CD4-positive, alpha-beta T cell (primary cell): ENCODE measurements at regions not wholly inside any gene's neighbourhood (a gene's known extent, or its start where the extent isn't known, plus 50 kb on each side); places are given as distances from the start of the nearest gene placed in this dataset.

ENCODE experiments used
- ATAC-seq: fragments of 200-7000 bp; cut with Tn5 transposase; one replicate; pipeline ENCODE4 v1.10.0; 2022; ENCODE audit warnings: mild to moderate bottlenecking; ENCODE audit not compliant: poor library complexity
- CTCF ChIA-PET: fragments of 350-600 bp; sonication (Branson Sonifier 250); formaldehyde crosslinking; loops from one replicate; lab custom pipeline; 2021; ENCODE audit warnings: antibody characterized with exemption, inconsistent platforms; lab: Charles Lee
- POLR2A ChIA-PET: fragments of 350-600 bp; sonication (Branson Sonifier 250); formaldehyde crosslinking; loops from one replicate; lab custom pipeline; 2021; ENCODE audit warnings: antibody characterized with exemption, inconsistent platforms; lab: Charles Lee
- DNase-seq, 14 experiments: peaks; one replicate each; pipeline ENCODE4 v3.0.0-alpha.2; 2013 to 2020; ENCODE audit warnings: mixed read lengths in 2 of 14
- H3K27ac ChIP-seq, 2 donors: one replicate each; pipeline versions ENCODE4 v1.5.1 to v1.7.0; 2013; ENCODE audit warnings: low read length in 2 of 2, low read depth in 1 of 2, mild to moderate bottlenecking in 1 of 2
- H3K27me3 ChIP-seq, 2 experiments: 1 replicate in 1 of 2; 2 replicates in 1 of 2; pipeline versions ENCODE4 v1.6.1 to v1.7.0; 2013; ENCODE audit warnings: low read length in 2 of 2, control low read depth in 1 of 2, mild to moderate bottlenecking in 1 of 2, moderate library complexity in 1 of 2; ENCODE audit not compliant: insufficient read depth in 2 of 2, control insufficient read depth in 1 of 2
- H3K36me3 ChIP-seq: one replicate; pipeline ENCODE4 v1.6.1; 2013; ENCODE audit warnings: low read length, control low read depth; ENCODE audit not compliant: insufficient read depth
- H3K4me1 ChIP-seq: one replicate; pipeline ENCODE4 v1.6.1; 2013; ENCODE audit warnings: low read length, control low read depth; ENCODE audit not compliant: insufficient read depth
- H3K4me3 ChIP-seq: one replicate; pipeline ENCODE4 v1.5.1; 2013; ENCODE audit warnings: mild to moderate bottlenecking, low read length, moderate library complexity
- H3K9me3 ChIP-seq, 2 experiments: 1 replicate in 1 of 2; 2 replicates in 1 of 2; pipeline versions ENCODE4 v1.6.1 to v1.7.0; 2013; ENCODE audit warnings: low read length in 2 of 2, mild to moderate bottlenecking in 2 of 2, control low read depth in 1 of 2, moderate library complexity in 1 of 2; ENCODE audit not compliant: control insufficient read depth in 1 of 2, insufficient read depth in 1 of 2
- H3K27ac Mint-ChIP-seq: one replicate; pipeline ENCODE4 v1.8.0; 2020; ENCODE audit warnings: mixed read lengths
- H3K27me3 Mint-ChIP-seq: one replicate; pipeline ENCODE4 v1.8.0; 2021; ENCODE audit warnings: mixed read lengths
- H3K36me3 Mint-ChIP-seq: one replicate; pipeline ENCODE4 v1.8.0; 2021; ENCODE audit warnings: low read depth, mixed read lengths
- H3K4me1 Mint-ChIP-seq: one replicate; pipeline ENCODE4 v1.8.0; 2021; ENCODE audit warnings: low read depth, mixed read lengths
- H3K4me3 Mint-ChIP-seq: one replicate; pipeline ENCODE4 v1.8.0; 2020; ENCODE audit warnings: mild to moderate bottlenecking, mixed read lengths
- H3K9me3 Mint-ChIP-seq: one replicate; pipeline ENCODE4 v1.8.0; 2020; ENCODE audit warnings: mixed read lengths
- CTCF ChIP-seq: fragments of 200-600 bp; IDR thresholded peaks from one replicate; pipeline ENCODE4 v1.8.0; 2022; ENCODE audit warnings: antibody characterized with exemption, mild to moderate bottlenecking
- intact Hi-C, 2 experiments: fragments of 100-400 bp; cut with DNase I in 1 of 2; cut with micrococcal nuclease in 1 of 2; formaldehyde crosslinking; loops; one replicate each; pipeline versions ENCODE4 v1.15.1 to v1.9.0; 2023 to 2025; cut with DNase I, micrococcal nuclease

- no peak for ATAC-seq
- no peak overlapping the region for H3K4me3 ChIP-seq
- Mint-ChIP-seq H3K9me3 (peaks cover 11% of the 10 kb centered on the region), H3K4me3 (no peak overlapping the region), H3K27ac (no peak overlapping the region), H3K36me3 (no peaks in the 10 kb centered on the region), H3K27me3 (no peaks in the 10 kb centered on the region), H3K4me1 (no peaks in the 10 kb centered on the region)
- ChIA-PET CTCF (no interaction called here), POLR2A (no interaction called here)
- no peak for TF ChIP-seq CTCF
- intact Hi-C loops, result loop anchor here in 1 of 2 experiments (10.0 kb wide), 1 partner anchor 62 kb away; no protein-coding TSS in a partner anchor
- H3K9me3 ChIP-seq, result no peaks in the 10 kb centered on the region
- H3K27me3 ChIP-seq, result peaks cover 0 to 2% of the 10 kb centered on the region in 2 experiments
- no peak for DNase-seq
- H3K4me1 ChIP-seq, result no peaks in the 10 kb centered on the region
- H3K27ac ChIP-seq, result no peak overlapping the region
- no peaks in the 10 kb centered on the region for H3K36me3 ChIP-seq
Measured at GRCh38 chr15:97012986-97013385, 682.5 kb downstream of the NR2F2 start.

- peaks cover 11% of the 10 kb centered on the region for H3K9me3 Mint-ChIP-seq
- no peak for TF ChIP-seq CTCF
- no peaks in the 10 kb centered on the region for H3K9me3 ChIP-seq
- peaks cover 0 to 2% of the 10 kb centered on the region in 2 experiments for H3K27me3 ChIP-seq
- no peak for DNase-seq
- no peaks in the 10 kb centered on the region for H3K36me3 Mint-ChIP-seq
- no peak overlapping the region for H3K27ac ChIP-seq
- H3K4me3 Mint-ChIP-seq, result no peak overlapping the region
- H3K4me3 ChIP-seq, result no peak overlapping the region
- ChIA-PET CTCF (no interaction called here), POLR2A (no interaction called here)
- no peak for ATAC-seq
- H3K27me3 Mint-ChIP-seq, result no peaks in the 10 kb centered on the region
- intact Hi-C loops, result loop anchor here in 1 of 2 experiments (10.0 kb wide), 1 partner anchor 61 kb away; no protein-coding TSS in a partner anchor
- no peak overlapping the region for H3K27ac Mint-ChIP-seq
- no peaks in the 10 kb centered on the region for H3K36me3 ChIP-seq
- no peaks in the 10 kb centered on the region for H3K4me1 ChIP-seq
- no peaks in the 10 kb centered on the region for H3K4me1 Mint-ChIP-seq
Measured at GRCh38 chr15:97013491-97013890, 683.0 kb downstream of the NR2F2 start.

- peaks cover 11% of the 10 kb centered on the region for H3K9me3 Mint-ChIP-seq
- TF ChIP-seq CTCF, result no peak
Measured at GRCh38 chr15:97014001-97014400, 683.5 kb downstream of the NR2F2 start.

More at GRCh38 chr15:97014001-97014400, 683.5 kb downstream of the NR2F2 start:
- no peaks in the 10 kb centered on the region for H3K27me3 Mint-ChIP-seq
- no peaks in the 10 kb centered on the region for H3K36me3 Mint-ChIP-seq
- intact Hi-C loops, result loop anchor here in 1 of 2 experiments (10.0 kb wide), 1 partner anchor 61 kb away; no protein-coding TSS in a partner anchor
- H3K27ac Mint-ChIP-seq, result no peak overlapping the region
- no peak overlapping the region for H3K27ac ChIP-seq
- ChIA-PET POLR2A (no interaction called here), CTCF (no interaction called here)
- ATAC-seq (no peak), DNase-seq (no peak)
- no peaks in the 10 kb centered on the region for H3K9me3 ChIP-seq
- H3K27me3 ChIP-seq, result peaks cover 0 to 2% of the 10 kb centered on the region in 2 experiments
- H3K36me3 ChIP-seq, result no peaks in the 10 kb centered on the region
- no peak overlapping the region for H3K4me3 Mint-ChIP-seq
- no peaks in the 10 kb centered on the region for H3K4me1 ChIP-seq
- no peaks in the 10 kb centered on the region for H3K4me1 Mint-ChIP-seq
- H3K4me3 ChIP-seq, result no peak overlapping the region
